Suprapubic skin (tissue), 4 donors: ENCODE measurements at regions not wholly inside any gene's neighbourhood (a gene's known extent, or its start where the extent isn't known, plus 50 kb on each side); places are given as distances from the start of the nearest gene placed in this dataset.

Experiments used
- EP300 ChIP-seq: sonication (generic); formaldehyde crosslinking; IDR thresholded peaks from one replicate; pipeline ENCODE4 v1.6.1; 2017; ENCODE audit warnings: antibody characterized with exemption
- POLR2A ChIP-seq, 2 donors: fragments of 450-650 bp; IDR thresholded peaks; one replicate each; pipeline ENCODE4 v1.6.1; 2017; ENCODE audit warnings: antibody characterized with exemption in 2 of 2, mild to moderate bottlenecking in 2 of 2, moderate library complexity in 2 of 2
- POLR2AphosphoS5 ChIP-seq, 3 donors: sonication (generic); formaldehyde crosslinking; IDR thresholded peaks; one replicate each; pipeline ENCODE4 v1.6.1; 2017; ENCODE audit warnings: antibody characterized with exemption in 3 of 3
- TF ChIP-seq, protein P1 (sequence below), 2 donors: fragments of 200-600 bp in 1 of 2; fragments of 450-650 bp in 1 of 2; sonication (generic) in 1 of 2; IDR thresholded peaks; one replicate each; pipeline ENCODE4 v1.5.1; 2016 to 2019; ENCODE audit warnings: antibody characterized with exemption in 2 of 2, mild to moderate bottlenecking in 1 of 2, moderate library complexity in 1 of 2

DNA sequence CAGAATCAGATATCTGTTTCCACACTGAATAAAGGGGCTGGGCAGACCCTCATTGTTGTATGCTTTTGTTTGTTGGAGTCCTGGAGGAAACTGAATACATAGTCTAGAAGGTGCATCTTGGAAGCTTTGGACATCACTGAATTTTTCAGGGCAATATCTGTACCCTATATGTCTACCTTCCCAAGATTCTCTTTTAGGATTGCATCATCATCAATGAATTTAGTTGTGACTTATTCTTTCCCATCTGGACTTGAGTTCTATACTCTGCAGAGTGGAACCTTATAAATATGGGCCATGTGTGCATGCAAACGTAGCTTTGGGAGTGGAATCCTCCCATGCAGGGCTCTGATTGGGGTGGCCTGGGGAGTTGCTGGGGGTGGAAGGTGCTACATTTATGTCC, 60.7 kb upstream of the PROKR2 start:
- TF ChIP-seq, protein P1, sequence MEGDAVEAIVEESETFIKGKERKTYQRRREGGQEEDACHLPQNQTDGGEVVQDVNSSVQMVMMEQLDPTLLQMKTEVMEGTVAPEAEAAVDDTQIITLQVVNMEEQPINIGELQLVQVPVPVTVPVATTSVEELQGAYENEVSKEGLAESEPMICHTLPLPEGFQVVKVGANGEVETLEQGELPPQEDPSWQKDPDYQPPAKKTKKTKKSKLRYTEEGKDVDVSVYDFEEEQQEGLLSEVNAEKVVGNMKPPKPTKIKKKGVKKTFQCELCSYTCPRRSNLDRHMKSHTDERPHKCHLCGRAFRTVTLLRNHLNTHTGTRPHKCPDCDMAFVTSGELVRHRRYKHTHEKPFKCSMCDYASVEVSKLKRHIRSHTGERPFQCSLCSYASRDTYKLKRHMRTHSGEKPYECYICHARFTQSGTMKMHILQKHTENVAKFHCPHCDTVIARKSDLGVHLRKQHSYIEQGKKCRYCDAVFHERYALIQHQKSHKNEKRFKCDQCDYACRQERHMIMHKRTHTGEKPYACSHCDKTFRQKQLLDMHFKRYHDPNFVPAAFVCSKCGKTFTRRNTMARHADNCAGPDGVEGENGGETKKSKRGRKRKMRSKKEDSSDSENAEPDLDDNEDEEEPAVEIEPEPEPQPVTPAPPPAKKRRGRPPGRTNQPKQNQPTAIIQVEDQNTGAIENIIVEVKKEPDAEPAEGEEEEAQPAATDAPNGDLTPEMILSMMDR (IDR thresholded peaks at IDR 0.05): no peak
- no peak for TF ChIP-seq POLR2A (IDR thresholded peaks at IDR 0.05)
- TF ChIP-seq EP300: no peak
- TF ChIP-seq POLR2AphosphoS5 (IDR thresholded peaks at IDR 0.05): no peak
